GM10266 (cell line): ENCODE measurements at regions not wholly inside any gene's neighbourhood (a gene's known extent, or its start where the extent isn't known, plus 50 kb on each side); places are given as distances from the start of the nearest gene placed in this dataset.

ENCODE experiments used
- DNase-seq: peaks from one replicate; pipeline ENCODE4 v3.0.0; 2012; ENCODE audit errors: extremely low spot score
- TF ChIP-seq, protein P1 (sequence below): IDR thresholded peaks from 2 replicates; pipeline ENCODE4 v1.5.1; 2012; ENCODE audit warnings: mild to moderate bottlenecking, low read depth; ENCODE audit not compliant: control insufficient read depth, insufficient read depth; ENCODE audit errors: missing control alignments

DNA sequence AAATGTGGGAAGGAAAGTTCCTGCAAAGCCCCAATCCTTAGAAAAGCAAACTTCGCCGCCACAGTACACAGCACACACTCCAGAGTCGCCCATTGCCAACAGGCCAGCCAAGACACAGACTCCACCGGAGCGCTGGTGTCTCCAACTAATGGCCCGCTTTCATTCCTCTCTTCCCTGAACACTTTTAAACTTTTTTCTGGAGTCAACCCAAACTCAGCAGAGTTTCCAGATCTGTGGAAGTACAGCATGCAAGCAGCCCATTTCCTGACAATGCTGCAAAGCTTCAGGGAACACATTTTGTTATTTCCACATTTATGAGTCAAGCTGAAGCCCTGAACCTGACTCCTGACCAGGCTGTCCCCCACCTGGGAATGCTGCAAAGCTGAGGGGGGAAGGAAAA lies 351.9 kb downstream of the NFIB start:
- DNase-seq, result no peak
- TF ChIP-seq, protein P1, sequence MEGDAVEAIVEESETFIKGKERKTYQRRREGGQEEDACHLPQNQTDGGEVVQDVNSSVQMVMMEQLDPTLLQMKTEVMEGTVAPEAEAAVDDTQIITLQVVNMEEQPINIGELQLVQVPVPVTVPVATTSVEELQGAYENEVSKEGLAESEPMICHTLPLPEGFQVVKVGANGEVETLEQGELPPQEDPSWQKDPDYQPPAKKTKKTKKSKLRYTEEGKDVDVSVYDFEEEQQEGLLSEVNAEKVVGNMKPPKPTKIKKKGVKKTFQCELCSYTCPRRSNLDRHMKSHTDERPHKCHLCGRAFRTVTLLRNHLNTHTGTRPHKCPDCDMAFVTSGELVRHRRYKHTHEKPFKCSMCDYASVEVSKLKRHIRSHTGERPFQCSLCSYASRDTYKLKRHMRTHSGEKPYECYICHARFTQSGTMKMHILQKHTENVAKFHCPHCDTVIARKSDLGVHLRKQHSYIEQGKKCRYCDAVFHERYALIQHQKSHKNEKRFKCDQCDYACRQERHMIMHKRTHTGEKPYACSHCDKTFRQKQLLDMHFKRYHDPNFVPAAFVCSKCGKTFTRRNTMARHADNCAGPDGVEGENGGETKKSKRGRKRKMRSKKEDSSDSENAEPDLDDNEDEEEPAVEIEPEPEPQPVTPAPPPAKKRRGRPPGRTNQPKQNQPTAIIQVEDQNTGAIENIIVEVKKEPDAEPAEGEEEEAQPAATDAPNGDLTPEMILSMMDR, result no peak

DNA sequence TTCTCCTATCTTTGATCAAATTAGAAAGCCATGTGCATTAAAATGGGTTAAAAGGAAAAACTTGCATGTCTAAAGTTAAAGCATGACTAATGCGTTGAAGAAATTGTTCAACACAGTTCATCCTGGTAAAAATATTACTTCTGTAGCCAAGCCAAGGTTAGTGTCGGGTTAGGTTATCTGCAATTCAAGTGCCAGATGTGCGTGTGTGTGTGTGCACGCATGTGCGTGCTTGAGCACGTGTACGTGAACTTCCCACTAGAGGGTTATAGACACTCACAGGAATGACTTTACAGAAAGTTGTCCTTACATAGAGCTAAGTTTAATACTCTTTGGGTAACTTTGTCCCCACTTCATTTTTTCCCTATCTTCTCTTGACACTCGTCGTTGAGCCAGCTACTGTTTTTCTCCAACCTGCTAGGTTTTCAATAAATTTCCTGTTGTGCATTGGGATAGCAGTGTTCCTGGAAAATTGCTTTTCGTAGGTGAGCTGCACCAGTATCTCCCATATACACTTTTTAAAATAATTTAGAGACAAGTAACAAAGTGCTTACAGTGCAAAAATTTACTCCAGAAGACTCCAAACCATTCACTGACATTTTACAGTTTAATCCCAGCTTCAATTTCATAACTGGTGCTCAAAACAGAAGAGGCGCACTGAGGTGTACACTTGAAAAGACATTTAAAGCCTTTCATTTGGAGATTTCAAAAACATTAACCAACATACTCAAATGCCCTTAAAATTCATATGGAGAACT lies 353.8 kb downstream of the NFIB start:
- TF ChIP-seq, protein P1, result no peak
- no peak for DNase-seq

DNA sequence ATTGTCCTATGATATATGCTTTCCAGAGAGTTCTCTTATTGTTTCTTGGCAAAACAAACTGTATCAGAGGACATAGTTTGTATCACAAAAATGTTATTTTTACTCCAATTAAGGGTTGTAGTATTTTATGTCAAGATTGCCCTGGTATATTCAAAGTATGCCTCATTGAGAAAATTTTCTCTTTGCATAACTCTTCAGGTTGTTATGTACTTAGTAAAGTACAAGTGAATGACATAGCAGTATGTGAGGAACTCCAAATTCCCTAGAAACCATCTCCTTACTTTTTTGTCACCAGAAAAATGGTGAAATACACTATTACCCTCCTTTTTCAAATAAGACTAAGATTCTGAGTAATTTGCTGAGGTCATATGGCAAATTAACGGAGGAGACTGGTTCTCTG lies 355.3 kb downstream of the NFIB start:
- DNase-seq, result no peak
- TF ChIP-seq, protein P1, result no peak

DNA sequence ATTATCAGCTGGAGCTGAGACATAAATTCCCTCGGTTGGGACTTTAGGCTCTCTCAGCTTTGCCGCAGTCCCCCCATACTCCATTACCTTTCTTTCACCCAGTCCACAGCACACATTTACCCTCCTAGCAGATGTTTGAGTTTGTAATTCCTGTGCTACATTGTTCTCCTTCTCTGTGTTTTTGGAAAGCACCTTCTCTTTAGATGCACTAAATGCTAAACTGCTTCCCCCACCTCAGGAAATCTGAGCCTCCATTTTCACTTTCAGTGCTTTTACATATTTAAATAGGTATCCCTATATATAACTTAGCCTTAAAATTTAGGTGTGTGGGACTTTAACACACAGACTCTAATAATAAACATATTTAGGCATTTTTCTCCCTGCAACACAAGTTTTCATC lies 356.9 kb downstream of the NFIB start:
- TF ChIP-seq, protein P1, result no peak
- no peak for DNase-seq

DNA sequence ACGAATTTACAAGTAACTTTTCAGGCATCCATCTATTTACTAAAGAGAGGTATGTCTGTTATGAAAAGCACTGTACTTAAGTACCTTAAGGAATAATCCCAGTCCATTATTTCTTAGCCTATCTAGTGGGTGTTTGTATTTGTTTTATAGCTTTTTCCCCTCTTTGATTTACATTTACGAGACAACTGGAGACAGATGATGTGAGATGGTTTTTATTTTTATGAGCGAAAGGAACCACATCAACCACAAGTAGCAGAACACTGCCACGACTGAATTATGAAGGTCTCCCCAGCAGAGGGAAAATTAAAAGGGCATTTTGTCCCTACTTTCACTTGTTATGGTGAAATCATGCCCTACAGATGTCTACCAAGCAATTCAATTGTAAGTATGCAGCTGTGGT lies 357.8 kb downstream of the NFIB start:
- DNase-seq, result no peak
- TF ChIP-seq, protein P1, result no peak

DNA sequence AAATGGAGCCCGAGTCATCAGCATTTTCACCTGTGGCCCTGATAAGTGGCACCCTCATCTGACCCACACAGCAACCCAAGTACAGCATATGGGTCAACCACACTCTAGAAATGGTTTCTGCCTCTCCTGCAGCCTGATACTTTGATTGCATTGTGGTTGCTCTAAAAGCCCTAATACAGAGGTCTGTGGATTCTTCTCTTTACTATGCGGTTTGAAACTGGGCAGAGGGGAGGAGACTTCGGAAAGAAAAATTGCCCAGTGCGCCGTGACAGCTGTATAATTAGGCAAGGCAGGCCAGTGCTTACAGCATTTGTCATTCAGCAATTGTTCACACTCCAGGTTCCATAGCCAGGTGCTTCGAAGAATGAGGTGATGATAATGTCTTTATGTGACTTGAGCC lies 361.0 kb downstream of the NFIB start:
- no peak for DNase-seq
- TF ChIP-seq, protein P1, result no peak

DNA sequence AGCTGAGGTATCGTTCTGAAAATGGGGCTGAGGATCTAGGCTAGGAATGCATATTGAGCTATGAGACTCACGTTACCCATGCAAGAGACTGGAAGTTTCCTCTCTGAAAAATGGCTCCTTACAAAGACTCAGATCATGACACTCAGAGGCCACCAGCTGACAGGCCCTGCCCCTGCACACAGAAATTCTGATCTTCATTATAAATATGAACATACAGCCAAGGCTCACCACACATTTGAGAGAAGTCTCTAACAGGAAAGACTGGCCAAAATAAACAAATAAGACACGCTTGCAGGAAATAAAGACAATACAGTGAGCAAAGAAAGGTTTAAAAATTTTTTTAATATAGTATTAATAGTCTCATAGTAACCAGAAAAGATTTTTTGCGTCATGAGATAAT lies 365.9 kb downstream of the NFIB start:
- no peak for DNase-seq
- TF ChIP-seq, protein P1, result no peak
